SK-N-SH (cell line): ENCODE measurements at regions not wholly inside any gene's neighbourhood (a gene's known extent, or its start where the extent isn't known, plus 50 kb on each side); places are given as distances from the start of the nearest gene placed in this dataset.

Experiments used
- CTCF ChIA-PET: fragments of 300-600, 350-600 bp; formaldehyde crosslinking; extraction: SDS; loops from one replicate; lab custom pipeline; 2021; lab: Yijun Ruan, JAX
- POLR2A ChIA-PET: fragments of 350-600 bp; sonication (Branson Sonifier 250); formaldehyde crosslinking; extraction: SDS; loops from one replicate; lab custom pipeline; 2020; ENCODE audit warnings: antibody characterized with exemption, inconsistent platforms; lab: Yijun Ruan, JAX
- DNase-seq: peaks from one replicate; pipeline ENCODE4 v3.0.0; 2012
- H2AFZ ChIP-seq: fragments of 200-600 bp; sonication (generic); 2 replicates; pipeline ENCODE4 v1.8.1; 2016; ENCODE audit warnings: antibody characterized with exemption, mild to moderate bottlenecking, low read depth
- H3F3A ChIP-seq: fragments of 200-600 bp; sonication (generic); replicated peaks from 2 replicates; pipeline ENCODE3; 2016; ENCODE audit warnings: antibody characterized with exemption, mild to moderate bottlenecking; ENCODE audit not compliant: insufficient read depth
- H3K27ac ChIP-seq, 2 experiments: fragments of 200-500 bp in 1 of 2; fragments of 200-600 bp in 1 of 2; sonication (Bioruptor generic) in 1 of 2; sonication (generic), shearing (Covaris generic) in 1 of 2; 2 replicates each; pipeline versions ENCODE4 v1.5.1 to v1.6.1; 2014 to 2016; ENCODE audit warnings: low read depth in 2 of 2, inconsistent platforms in 1 of 2, low read length in 1 of 2, mild to moderate bottlenecking in 1 of 2, mixed read lengths in 1 of 2
- H3K27me3 ChIP-seq: fragments of 200-600 bp; sonication (generic), shearing (Covaris generic); 2 replicates; pipeline ENCODE4 v1.6.1; 2016; ENCODE audit warnings: mixed run types; ENCODE audit not compliant: insufficient read depth
- H3K36me3 ChIP-seq, 2 experiments: fragments of 200-500 bp in 1 of 2; fragments of 200-600 bp in 1 of 2; sonication (Bioruptor generic) in 1 of 2; sonication (generic) in 1 of 2; replicated peaks in 1 of 2; 2 replicates each; pipeline versions ENCODE3 to v1.5.1; 2014 to 2016; ENCODE audit warnings: low read length in 1 of 2, mild to moderate bottlenecking in 1 of 2; ENCODE audit not compliant: insufficient read depth in 2 of 2, control insufficient read depth in 1 of 2
- H3K4me1 ChIP-seq, 2 experiments: fragments of 200-500 bp in 1 of 2; fragments of 200-600 bp in 1 of 2; sonication (Bioruptor generic) in 1 of 2; sonication (generic), shearing (Covaris generic) in 1 of 2; 2 replicates each; pipeline versions ENCODE4 v1.5.1 to v1.6.1; 2014 to 2016; ENCODE audit warnings: low read depth in 1 of 2, low read length in 1 of 2, mixed run types in 1 of 2; ENCODE audit not compliant: insufficient read depth in 2 of 2, control insufficient read depth in 1 of 2
- H3K4me2 ChIP-seq: fragments of 200-600 bp; sonication (generic), shearing (Covaris generic); 2 replicates; pipeline ENCODE4 v1.6.1; 2017; ENCODE audit warnings: mixed run types
- H3K4me3 ChIP-seq, 2 experiments: fragments of 200-500 bp in 1 of 2; fragments of 200-600 bp in 1 of 2; sonication (Bioruptor generic) in 1 of 2; sonication (generic), shearing (Covaris generic) in 1 of 2; 2 replicates each; pipeline versions ENCODE4 v1.5.1 to v1.8.1; 2014 to 2016; ENCODE audit warnings: low read depth in 2 of 2, inconsistent platforms in 1 of 2, low read length in 1 of 2, mild to moderate bottlenecking in 1 of 2, mixed read lengths in 1 of 2, moderate library complexity in 1 of 2
- H3K79me2 ChIP-seq: fragments of 200-600 bp; sonication (generic); 2 replicates; pipeline ENCODE4 v1.8.1; 2017; ENCODE audit warnings: mild to moderate bottlenecking; ENCODE audit not compliant: insufficient read depth
- H3K9ac ChIP-seq: fragments of 200-600 bp; sonication (generic); 2 replicates; pipeline ENCODE4 v1.6.1; 2017; ENCODE audit warnings: mixed run types
- H3K9me2 ChIP-seq: fragments of 200-600 bp; sonication (generic); 2 replicates; pipeline ENCODE4 v1.6.1; 2017; ENCODE audit warnings: mixed run types
- H3K9me3 ChIP-seq: fragments of 200-600 bp; sonication (generic); 2 replicates; pipeline ENCODE4 v1.6.1; 2017; ENCODE audit warnings: mixed run types, mild to moderate bottlenecking, moderate library complexity
- H4K20me1 ChIP-seq: fragments of 200-600 bp; sonication (generic); 2 replicates; pipeline ENCODE4 v1.6.1; 2017; ENCODE audit warnings: mild to moderate bottlenecking, mixed run types; ENCODE audit not compliant: insufficient read depth
- CHD2 ChIP-seq: fragments of 150-350 bp; IDR thresholded peaks from 2 replicates; pipeline ENCODE4 v1.6.1; 2018; ENCODE audit warnings: low read length; ENCODE audit not compliant: partially characterized antibody
- CTCF ChIP-seq: fragments of 200-600 bp; sonication (generic); IDR thresholded peaks from 2 replicates; pipeline ENCODE4 v1.6.1; 2017; ENCODE audit warnings: antibody characterized with exemption, mild to moderate bottlenecking, moderate library complexity
- FOSL2 ChIP-seq: IDR thresholded peaks from 2 replicates; pipeline ENCODE4 v1.4.0; 2012; ENCODE audit warnings: low read depth, mild to moderate bottlenecking, moderate library complexity, borderline replicate concordance
- FOXJ3 ChIP-seq: sonication (generic); formaldehyde crosslinking; IDR thresholded peaks from 2 replicates; pipeline ENCODE4 v1.5.1; 2020; ENCODE audit warnings: mild to moderate bottlenecking, missing genetic modification reagents
- GATA2 ChIP-seq: sonication (generic); formaldehyde crosslinking; IDR thresholded peaks from 2 replicates; pipeline ENCODE4 v1.5.0; 2020; ENCODE audit warnings: mild to moderate bottlenecking, missing genetic modification reagents
- IRF3 ChIP-seq: fragments of 150-350 bp; IDR thresholded peaks from 2 replicates; pipeline ENCODE4 v1.6.1; 2016; ENCODE audit warnings: mild to moderate bottlenecking, low read depth, low read length
- MAX ChIP-seq: IDR thresholded peaks from 2 replicates; pipeline ENCODE4 v1.4.0; 2012; ENCODE audit warnings: low read depth
- MEF2A ChIP-seq: IDR thresholded peaks from 2 replicates; pipeline ENCODE4 v1.4.0; 2012; ENCODE audit warnings: low read depth, borderline replicate concordance
- NFIC ChIP-seq: IDR thresholded peaks from 2 replicates; pipeline ENCODE4 v1.4.0; 2012; ENCODE audit warnings: borderline replicate concordance
- PBX3 ChIP-seq: IDR thresholded peaks from 2 replicates; pipeline ENCODE4; 2012
- POLR2AphosphoS5 ChIP-seq: IDR thresholded peaks from 2 replicates; pipeline ENCODE4 v1.6.1; 2012; ENCODE audit warnings: low read depth, low read length
- RFX5 ChIP-seq: IDR thresholded peaks from 2 replicates; pipeline ENCODE4 v1.6.1; 2012; ENCODE audit warnings: mild to moderate bottlenecking, improper control_type of control experiment, low read length
- RXRA ChIP-seq: IDR thresholded peaks from 2 replicates; pipeline ENCODE4 v1.4.0; 2012; ENCODE audit warnings: low read depth, mild to moderate bottlenecking, borderline replicate concordance
- USF1 ChIP-seq: IDR thresholded peaks from 2 replicates; pipeline ENCODE4 v1.4.0; 2012; ENCODE audit warnings: low read depth, borderline replicate concordance
- USF2 ChIP-seq: fragments of 150-350 bp; IDR thresholded peaks from 2 replicates; pipeline ENCODE4 v1.6.1; 2017; ENCODE audit warnings: antibody characterized with exemption, low read length, low read depth, borderline replicate concordance
- WGBS: methylation state at CpG from one replicate; pipeline ENCODE4 v1.1.6; 2017; ENCODE audit warnings: low lambda C conversion rate; 5-methylcytosine and 5-hydroxymethylcytosine counted together

- TF ChIP-seq CTCF (no peak), MEF2A (no peak), USF1 (no peak)
Observed at GRCh38 chr6:167722634-167723309, 103.9 kb upstream of the AFDN start (continued).

GRCh38 chr6:167726043-167726621 is 100.6 kb upstream of the AFDN start:
- no peaks in the 10 kb centered on the region for H3K79me2 ChIP-seq
- no peak overlapping the region for H3K4me2 ChIP-seq
- no peaks in the 10 kb centered on the region for H4K20me1 ChIP-seq
- H3K27ac ChIP-seq: no peak overlapping the region
- no peak overlapping the region for H3K9ac ChIP-seq
- H3K9me3 ChIP-seq: no peaks in the 10 kb centered on the region
- H3F3A ChIP-seq: no peaks in the 10 kb centered on the region
- H3K4me1 ChIP-seq: no peaks in the 10 kb centered on the region
- CTCF ChIA-PET: no interaction called here
- POLR2A ChIA-PET: no interaction called here
- no peak overlapping the region for H3K4me3 ChIP-seq
- 58% methylated on average over 8 of the region's 8 CpGs for WGBS
- no peak for TF ChIP-seq NFIC
- TF ChIP-seq USF1: no peak
- no peak for TF ChIP-seq FOXJ3 (CRISPR knock-in tag)
- no peak for TF ChIP-seq RXRA
- no peak for TF ChIP-seq GATA2
- no peak for TF ChIP-seq MAX
- TF ChIP-seq PBX3: no peak
- no peak for TF ChIP-seq RFX5
- TF ChIP-seq IRF3: no peak
- TF ChIP-seq MEF2A: no peak
- no peak for TF ChIP-seq POLR2AphosphoS5
- TF ChIP-seq USF2: no peak
- no peak for TF ChIP-seq CHD2
- TF ChIP-seq FOSL2: no peak
- no peak for DNase-seq
- H3K9me2 ChIP-seq: no peaks in the 10 kb centered on the region
- H2AFZ ChIP-seq: no peak overlapping the region
- no peaks in the 10 kb centered on the region for H3K27me3 ChIP-seq
- H3K36me3 ChIP-seq: no peaks in the 10 kb centered on the region
